Subcutaneous abdominal adipose tissue (tissue), 5 donors: ENCODE measurements at regions not wholly inside any gene's neighbourhood (a gene's known extent, or its start where the extent isn't known, plus 50 kb on each side); places are given as distances from the start of the nearest gene placed in this dataset.

ENCODE experiments used
- H3K27ac ChIP-seq: one replicate; pipeline ENCODE4 v1.7.0; 2013; ENCODE audit warnings: low read depth, mild to moderate bottlenecking, inconsistent platforms, low read length, moderate library complexity
- H3K27me3 ChIP-seq, 5 donors: one replicate each; pipeline ENCODE4 v1.7.0; 2013; ENCODE audit warnings: low read length in 5 of 5, inconsistent platforms in 1 of 5; ENCODE audit not compliant: control insufficient read depth in 5 of 5, insufficient read depth in 4 of 5
- H3K36me3 ChIP-seq, 5 donors: one replicate each; pipeline ENCODE4 v1.7.0; 2013; ENCODE audit warnings: low read length in 5 of 5; ENCODE audit not compliant: control insufficient read depth in 5 of 5, insufficient read depth in 5 of 5
- H3K4me1 ChIP-seq, 5 donors: one replicate each; pipeline ENCODE4 v1.7.0; 2013; ENCODE audit warnings: low read length in 5 of 5, mild to moderate bottlenecking in 3 of 5, moderate library complexity in 1 of 5; ENCODE audit not compliant: control insufficient read depth in 5 of 5, insufficient read depth in 5 of 5
- H3K4me3 ChIP-seq, 5 donors: one replicate each; pipeline ENCODE4 v1.7.0; 2013; ENCODE audit warnings: low read length in 5 of 5, low read depth in 1 of 5
- H3K9ac ChIP-seq, 5 donors: one replicate each; pipeline ENCODE4 v1.7.0; 2013; ENCODE audit warnings: low read length in 5 of 5, mild to moderate bottlenecking in 4 of 5, moderate library complexity in 3 of 5
- H3K9me3 ChIP-seq, 5 donors: one replicate each; pipeline ENCODE4 v1.7.0; 2013; ENCODE audit warnings: low read length in 5 of 5; ENCODE audit not compliant: control insufficient read depth in 5 of 5
- donor health status: healthy.
- donor health status: healthy.
- donor health status: healthy.
- donor health status: healthy.
- donor health status: healthy.

- no peak overlapping the region for H3K9ac ChIP-seq
- H3K27me3 ChIP-seq = no peaks in the 10 kb centered on the region
- no peaks in the 10 kb centered on the region for H3K36me3 ChIP-seq
- H3K9me3 ChIP-seq = no peaks in the 10 kb centered on the region
- no peak overlapping the region for H3K4me3 ChIP-seq
- no peak overlapping the region for H3K27ac ChIP-seq
- H3K4me1 ChIP-seq = no peaks in the 10 kb centered on the region
These were observed 249.4 kb downstream of the COX18 start for GRCh38 chr4:72820107-72820506.

DNA sequence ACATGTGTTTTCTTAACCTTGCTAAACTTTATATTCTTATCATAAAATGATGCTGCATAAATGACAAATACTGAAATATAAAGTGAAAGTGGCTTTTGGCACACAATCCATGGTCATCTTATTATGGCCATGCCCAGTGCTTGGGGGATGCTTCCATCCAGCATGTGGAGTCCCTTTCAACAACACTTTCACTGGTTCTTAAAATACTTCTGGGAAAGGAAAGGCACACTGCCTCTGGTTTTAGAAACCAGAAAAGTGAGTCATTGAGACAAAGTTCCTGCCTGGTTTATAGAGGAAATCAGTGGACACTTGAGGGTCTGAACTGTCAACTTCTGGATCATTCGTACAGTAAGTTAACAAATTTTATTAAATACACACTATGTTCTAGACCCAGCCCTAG is 248.0 kb upstream of the ADAMTS3 start:
- no peak overlapping the region for H3K27ac ChIP-seq
- no peaks in the 10 kb centered on the region for H3K36me3 ChIP-seq
- H3K4me1 ChIP-seq = no peaks in the 10 kb centered on the region
- no peak overlapping the region for H3K9ac ChIP-seq
- H3K4me3 ChIP-seq = no peak overlapping the region
- no peaks in the 10 kb centered on the region for H3K27me3 ChIP-seq
- no peaks in the 10 kb centered on the region for H3K9me3 ChIP-seq

GRCh38 chr4:72814241-72814640 is 245.2 kb upstream of the ADAMTS3 start:
- no peak overlapping the region for H3K9ac ChIP-seq
- no peaks in the 10 kb centered on the region for H3K27me3 ChIP-seq
- no peaks in the 10 kb centered on the region for H3K4me1 ChIP-seq
- H3K27ac ChIP-seq = no peak overlapping the region
- H3K36me3 ChIP-seq = no peaks in the 10 kb centered on the region
- H3K4me3 ChIP-seq = no peak overlapping the region
- no peaks in the 10 kb centered on the region for H3K9me3 ChIP-seq

DNA sequence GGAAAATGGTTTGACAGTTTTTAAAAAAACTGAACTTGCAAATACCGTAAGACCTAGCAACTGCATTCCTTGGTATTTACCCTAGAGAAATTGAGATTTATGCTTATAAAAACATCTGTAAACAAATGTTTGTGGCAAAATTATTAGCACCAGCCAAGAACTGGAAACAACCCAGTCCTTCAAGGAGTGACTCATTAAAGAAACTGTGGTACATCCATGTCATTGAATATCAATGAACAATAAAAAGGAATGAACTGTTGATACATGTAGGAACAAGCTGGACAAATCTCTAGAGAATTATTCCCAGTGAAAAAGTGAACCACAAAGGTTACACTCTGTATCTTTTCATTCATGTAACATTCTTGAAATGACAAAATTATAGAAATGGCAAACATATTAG is 240.2 kb upstream of the ADAMTS3 start:
- Histone ChIP-seq H3K9ac (no peak overlapping the region), H3K9me3 (no peaks in the 10 kb centered on the region), H3K4me1 (no peaks in the 10 kb centered on the region), H3K36me3 (no peaks in the 10 kb centered on the region), H3K4me3 (no peak overlapping the region), H3K27ac (no peak overlapping the region), H3K27me3 (no peaks in the 10 kb centered on the region)

GRCh38 chr4:72805284-72805683 is 236.3 kb upstream of the ADAMTS3 start:
- H3K4me3 ChIP-seq = no peak overlapping the region
- no peaks in the 10 kb centered on the region for H3K36me3 ChIP-seq
- no peaks in the 10 kb centered on the region for H3K9me3 ChIP-seq
- H3K27me3 ChIP-seq = no peaks in the 10 kb centered on the region
- H3K9ac ChIP-seq = no peak overlapping the region
- no peaks in the 10 kb centered on the region for H3K4me1 ChIP-seq
- no peak overlapping the region for H3K27ac ChIP-seq

GRCh38 chr4:72797486-72797885 is 228.5 kb upstream of the ADAMTS3 start:
- Histone ChIP-seq H3K9me3 (peaks cover 0 to 2% (median 0%) of the 10 kb centered on the region in 5 donors), H3K4me3 (no peak overlapping the region), H3K9ac (no peak overlapping the region), H3K27me3 (no peaks in the 10 kb centered on the region), H3K4me1 (no peaks in the 10 kb centered on the region), H3K36me3 (no peaks in the 10 kb centered on the region), H3K27ac (no peak overlapping the region)

GRCh38 chr4:72791054-72791453 is 222.0 kb upstream of the ADAMTS3 start:
- H3K27me3 ChIP-seq = no peaks in the 10 kb centered on the region
- H3K4me1 ChIP-seq = no peaks in the 10 kb centered on the region
- H3K9me3 ChIP-seq = peaks cover 0 to 4% (median 0%) of the 10 kb centered on the region in 5 donors
- no peak overlapping the region for H3K4me3 ChIP-seq
- H3K9ac ChIP-seq = no peak overlapping the region
- H3K36me3 ChIP-seq = no peaks in the 10 kb centered on the region
- no peak overlapping the region for H3K27ac ChIP-seq

- H3K27ac ChIP-seq = no peak overlapping the region
- no peaks in the 10 kb centered on the region for H3K27me3 ChIP-seq
- H3K9me3 ChIP-seq = peaks cover 0 to 2% (median 0%) of the 10 kb centered on the region in 5 donors
- H3K36me3 ChIP-seq = no peaks in the 10 kb centered on the region
- H3K4me1 ChIP-seq = no peaks in the 10 kb centered on the region
- no peak overlapping the region for H3K9ac ChIP-seq
- H3K4me3 ChIP-seq = no peak overlapping the region
These were observed 217.5 kb upstream of the ADAMTS3 start for GRCh38 chr4:72786401-72786990.

- H3K4me3 ChIP-seq = no peak overlapping the region
- H3K4me1 ChIP-seq = no peaks in the 10 kb centered on the region
- no peaks in the 10 kb centered on the region for H3K27me3 ChIP-seq
- no peaks in the 10 kb centered on the region for H3K9me3 ChIP-seq
- H3K9ac ChIP-seq = no peak overlapping the region
- no peak overlapping the region for H3K27ac ChIP-seq
- H3K36me3 ChIP-seq = no peaks in the 10 kb centered on the region
These were observed 210.2 kb upstream of the ADAMTS3 start for GRCh38 chr4:72779241-72779640.

DNA sequence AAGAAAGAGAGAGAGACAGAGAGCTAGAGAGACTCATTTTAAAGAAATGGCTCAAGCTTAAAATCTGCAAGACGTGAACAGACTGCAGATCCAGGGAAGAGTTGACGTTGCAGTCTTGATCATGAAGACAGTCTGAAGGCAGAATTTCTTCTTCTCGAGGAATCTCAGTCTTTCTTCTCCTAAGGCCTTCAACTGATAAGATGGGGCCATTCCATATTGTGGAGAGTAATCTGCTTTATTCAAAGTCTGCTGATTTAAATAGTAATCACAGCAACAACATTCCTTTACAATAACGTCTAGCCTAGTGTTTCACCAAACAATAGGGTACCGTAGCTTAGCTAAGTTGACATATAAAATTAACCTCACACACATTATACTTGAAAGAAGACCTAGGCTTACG is 208.4 kb upstream of the ADAMTS3 start:
- Histone ChIP-seq H3K36me3 (no peaks in the 10 kb centered on the region), H3K27me3 (no peaks in the 10 kb centered on the region), H3K27ac (no peak overlapping the region), H3K4me1 (no peaks in the 10 kb centered on the region), H3K9ac (no peak overlapping the region), H3K9me3 (no peaks in the 10 kb centered on the region), H3K4me3 (no peak overlapping the region)

DNA sequence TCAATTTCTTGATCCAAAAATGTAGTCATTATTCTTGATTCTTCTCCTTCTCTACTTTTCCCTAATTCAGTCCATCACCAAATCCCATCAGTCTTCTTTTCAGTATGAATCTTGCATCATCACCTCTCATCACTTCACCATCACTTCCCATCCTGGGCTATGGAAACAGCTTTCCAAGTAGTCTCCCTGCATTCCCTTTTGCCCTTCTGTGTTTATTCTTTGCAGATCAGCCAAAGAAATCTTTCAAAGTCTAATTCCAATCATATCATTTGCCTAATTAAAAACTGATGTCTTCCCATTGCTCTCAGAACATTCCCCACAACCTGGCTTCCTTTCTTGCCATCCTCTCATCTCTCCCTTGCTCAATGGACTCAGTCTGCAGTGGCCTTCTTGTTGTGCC is 201.7 kb upstream of the ADAMTS3 start:
- Histone ChIP-seq H3K9ac (no peak overlapping the region), H3K4me1 (no peaks in the 10 kb centered on the region)

More for the DNA sequence above, 201.7 kb upstream of the ADAMTS3 start:
- Histone ChIP-seq H3K27me3 (no peaks in the 10 kb centered on the region), H3K27ac (no peak overlapping the region), H3K9me3 (no peaks in the 10 kb centered on the region), H3K36me3 (no peaks in the 10 kb centered on the region), H3K4me3 (no peak overlapping the region)
